Neutrophil (primary cell): ENCODE measurements at regions not wholly inside any gene's neighbourhood (a gene's known extent, or its start where the extent isn't known, plus 50 kb on each side); places are given as distances from the start of the nearest gene placed in this dataset.

Experiments
- H3K27ac ChIP-seq: fragments of 200-600 bp; sonication (generic); 2 replicates; pipeline ENCODE4 v1.5.1; 2016; ENCODE audit warnings: mild to moderate bottlenecking, moderate library complexity
- H3K27me3 ChIP-seq: fragments of 200-600 bp; sonication (generic); 2 replicates; pipeline ENCODE4 v1.6.0; 2016; ENCODE audit warnings: mild to moderate bottlenecking
- H3K36me3 ChIP-seq: fragments of 200-600 bp; sonication (generic); 2 replicates; pipeline ENCODE4 v1.5.1; 2017
- H3K4me1 ChIP-seq, 2 experiments: fragments of 200-600 bp in 1 of 2; sonication (generic) in 1 of 2; 1 replicate in 1 of 2; 2 replicates in 1 of 2; pipeline versions ENCODE4 v1.5.1 to v1.6.1; 2013 to 2016; ENCODE audit warnings: low read depth in 1 of 2, low read length in 1 of 2, mild to moderate bottlenecking in 1 of 2, moderate library complexity in 1 of 2; ENCODE audit not compliant: control insufficient read depth in 1 of 2, insufficient read depth in 1 of 2
- H3K4me3 ChIP-seq, 2 experiments: fragments of 200-600 bp in 1 of 2; sonication (generic) in 1 of 2; 1 replicate in 1 of 2; 2 replicates in 1 of 2; pipeline ENCODE4 v1.5.1; 2013 to 2016; ENCODE audit warnings: low read depth in 1 of 2, low read length in 1 of 2, mild to moderate bottlenecking in 1 of 2, moderate library complexity in 1 of 2
- H3K9me3 ChIP-seq: fragments of 200-600 bp; sonication (generic); 2 replicates; pipeline ENCODE4 v1.5.1; 2016
- CTCF ChIP-seq: fragments of 200-600 bp; sonication (generic); IDR thresholded peaks from 2 replicates; pipeline ENCODE4 v1.5.1; 2016; ENCODE audit warnings: antibody characterized with exemption

- Histone ChIP-seq H3K27me3 (no peaks in the 10 kb centered on the region), H3K27ac (no peak overlapping the region), H3K4me1 (no peaks in the 10 kb centered on the region), H3K9me3 (no peaks in the 10 kb centered on the region), H3K4me3 (no peak overlapping the region), H3K36me3 (no peaks in the 10 kb centered on the region)
- no peak for TF ChIP-seq CTCF
Measured at GRCh38 chr6:15044948-15045347, 200.9 kb upstream of the JARID2 start.

GRCh38 chr6:15046751-15047150 lies 199.1 kb upstream of the JARID2 start:
- Histone ChIP-seq H3K9me3 (no peaks in the 10 kb centered on the region), H3K4me1 (no peaks in the 10 kb centered on the region), H3K4me3 (no peak overlapping the region), H3K27ac (no peak overlapping the region), H3K36me3 (no peaks in the 10 kb centered on the region), H3K27me3 (no peaks in the 10 kb centered on the region)
- TF ChIP-seq CTCF: no peak

- no peak for TF ChIP-seq CTCF
- Histone ChIP-seq H3K4me1 (no peaks in the 10 kb centered on the region), H3K9me3 (no peaks in the 10 kb centered on the region), H3K4me3 (no peak overlapping the region), H3K27ac (no peak overlapping the region), H3K36me3 (no peaks in the 10 kb centered on the region), H3K27me3 (no peaks in the 10 kb centered on the region)
Measured at GRCh38 chr6:15048367-15048766, 197.5 kb upstream of the JARID2 start.

GRCh38 chr6:15058200-15059061 lies 187.4 kb upstream of the JARID2 start:
- TF ChIP-seq CTCF: no peak
- no peak overlapping the region for H3K27ac ChIP-seq
- peaks cover 27% of the 10 kb centered on the region in 2 experiments for H3K4me1 ChIP-seq
- H3K9me3 ChIP-seq: no peaks in the 10 kb centered on the region
- H3K27me3 ChIP-seq: no peaks in the 10 kb centered on the region
- no peaks in the 10 kb centered on the region for H3K36me3 ChIP-seq
- no peak overlapping the region for H3K4me3 ChIP-seq

GRCh38 chr6:15061180-15061641 lies 184.7 kb upstream of the JARID2 start:
- H3K27me3 ChIP-seq: no peaks in the 10 kb centered on the region
- peak overlapping the region in 1 of 2 experiments; percentile 3 for H3K4me3 ChIP-seq
- peak overlapping the region; percentile 67 for H3K27ac ChIP-seq
- H3K4me1 ChIP-seq: peaks cover 32 to 35% of the 10 kb centered on the region in 2 experiments
- no peaks in the 10 kb centered on the region for H3K9me3 ChIP-seq
- no peaks in the 10 kb centered on the region for H3K36me3 ChIP-seq
- TF ChIP-seq CTCF: no peak
